C4-2B (cell line): ENCODE measurements at regions not wholly inside any gene's neighbourhood (a gene's known extent, or its start where the extent isn't known, plus 50 kb on each side); places are given as distances from the start of the nearest gene placed in this dataset.

Source experiments
- H3K27ac ChIP-seq: fragments of 450-650 bp; 2 replicates; pipeline ENCODE4 v1.5.1; 2017
- CTCF ChIP-seq: fragments of 450-650 bp; conservative IDR thresholded peaks from 2 replicates; pipeline ENCODE4 v1.5.1; 2017; ENCODE audit warnings: mild to moderate bottlenecking
- ZFX ChIP-seq: fragments of 450-650 bp; IDR thresholded peaks from 2 replicates; pipeline ENCODE4 v1.6.1; 2017

GRCh38 chr5:25387953-25388352 lies 743.2 kb upstream of the CDH10 start:
- TF ChIP-seq ZFX (no peak), CTCF (no peak)
- no peak overlapping the region for H3K27ac ChIP-seq

GRCh38 chr5:25362799-25363198 lies 718.0 kb upstream of the CDH10 start:
- TF ChIP-seq CTCF (no peak), ZFX (no peak)
- H3K27ac ChIP-seq = no peak overlapping the region

- H3K27ac ChIP-seq = no peak overlapping the region
- TF ChIP-seq ZFX = no peak
- no peak for TF ChIP-seq CTCF
These were observed 714.1 kb upstream of the CDH10 start for GRCh38 chr5:25358919-25359318.

- TF ChIP-seq ZFX (no peak), CTCF (no peak)
These were observed 712.8 kb upstream of the CDH10 start for GRCh38 chr5:25357605-25358004.

GRCh38 chr5:25349746-25350145 lies 705.0 kb upstream of the CDH10 start:
- H3K27ac ChIP-seq = no peak overlapping the region
- TF ChIP-seq ZFX (no peak), CTCF (no peak)

More at GRCh38 chr5:25357605-25358004, 712.8 kb upstream of the CDH10 start:
- H3K27ac ChIP-seq = no peak overlapping the region

- TF ChIP-seq ZFX (no peak), CTCF (no peak)
- no peak overlapping the region for H3K27ac ChIP-seq
These were observed 700.5 kb upstream of the CDH10 start for GRCh38 chr5:25345240-25345771.

GRCh38 chr5:25339541-25339940 lies 694.8 kb upstream of the CDH10 start:
- H3K27ac ChIP-seq = no peak overlapping the region
- TF ChIP-seq ZFX (no peak), CTCF (no peak)
